Kidney epithelial cell (primary cell): ENCODE measurements at regions not wholly inside any gene's neighbourhood (a gene's known extent, or its start where the extent isn't known, plus 50 kb on each side); places are given as distances from the start of the nearest gene placed in this dataset.

Experiments
- DNase-seq: peaks from one replicate; pipeline ENCODE4 v3.0.0-alpha.2; 2010; ENCODE audit warnings: low read depth
- H3K27me3 ChIP-seq: 2 replicates; pipeline ENCODE4 v1.6.0; 2011; ENCODE audit warnings: low read length; ENCODE audit not compliant: control insufficient read depth, insufficient read depth
- H3K36me3 ChIP-seq: 2 replicates; pipeline ENCODE4 v1.5.1; 2011; ENCODE audit warnings: low read length; ENCODE audit not compliant: control insufficient read depth, insufficient read depth
- H3K4me3 ChIP-seq: 2 replicates; pipeline ENCODE4 v1.5.1; 2011; ENCODE audit warnings: low read depth, mild to moderate bottlenecking, control low read depth, low read length
- TF ChIP-seq, protein P1 (sequence below): IDR thresholded peaks from 2 replicates; pipeline ENCODE4 v1.5.1; 2011; ENCODE audit warnings: mild to moderate bottlenecking, moderate library complexity, low read length, control low read depth, inconsistent platforms; ENCODE audit not compliant: insufficient read depth, poor library complexity, severe bottlenecking

DNA sequence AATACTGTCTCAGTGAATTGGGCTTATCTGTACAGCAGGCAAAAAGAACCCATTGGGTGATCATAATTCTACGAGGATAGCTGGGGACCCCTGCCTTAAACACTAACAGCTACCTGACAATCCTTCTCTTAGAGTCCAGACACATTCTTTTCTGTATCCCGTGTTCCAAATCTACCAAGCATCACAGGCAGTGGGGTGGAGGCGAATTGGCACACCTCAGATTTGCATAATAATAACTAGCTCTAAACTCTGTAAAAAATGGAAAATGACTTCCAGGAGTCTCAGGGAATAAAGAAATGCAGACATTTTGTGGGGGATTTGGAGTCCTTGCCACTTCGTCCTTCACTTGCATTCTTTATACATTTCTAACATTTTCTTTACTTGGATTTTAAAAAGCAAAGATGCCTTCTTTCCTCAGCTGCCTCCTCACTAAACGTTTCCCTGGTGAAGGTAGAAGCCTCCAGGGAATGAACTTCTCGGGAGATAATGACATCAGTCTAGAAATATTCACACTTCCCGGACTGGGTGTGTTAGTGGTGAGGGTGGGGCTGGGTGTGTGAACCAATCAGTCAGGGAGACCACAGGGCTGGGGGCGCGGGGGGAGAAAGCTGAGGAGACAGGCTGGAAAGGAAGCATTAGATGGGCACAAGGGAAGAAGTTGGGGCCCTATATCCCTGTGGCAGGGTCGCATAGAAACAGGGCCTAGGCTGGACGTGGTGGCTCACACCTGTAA lies 59.1 kb upstream of the BOD1L2 start:
- Histone ChIP-seq H3K27me3 (no peaks in the 10 kb centered on the region), H3K4me3 (no peak overlapping the region), H3K36me3 (no peaks in the 10 kb centered on the region)
- peak; percentile 23 for DNase-seq
- TF ChIP-seq, protein P1, sequence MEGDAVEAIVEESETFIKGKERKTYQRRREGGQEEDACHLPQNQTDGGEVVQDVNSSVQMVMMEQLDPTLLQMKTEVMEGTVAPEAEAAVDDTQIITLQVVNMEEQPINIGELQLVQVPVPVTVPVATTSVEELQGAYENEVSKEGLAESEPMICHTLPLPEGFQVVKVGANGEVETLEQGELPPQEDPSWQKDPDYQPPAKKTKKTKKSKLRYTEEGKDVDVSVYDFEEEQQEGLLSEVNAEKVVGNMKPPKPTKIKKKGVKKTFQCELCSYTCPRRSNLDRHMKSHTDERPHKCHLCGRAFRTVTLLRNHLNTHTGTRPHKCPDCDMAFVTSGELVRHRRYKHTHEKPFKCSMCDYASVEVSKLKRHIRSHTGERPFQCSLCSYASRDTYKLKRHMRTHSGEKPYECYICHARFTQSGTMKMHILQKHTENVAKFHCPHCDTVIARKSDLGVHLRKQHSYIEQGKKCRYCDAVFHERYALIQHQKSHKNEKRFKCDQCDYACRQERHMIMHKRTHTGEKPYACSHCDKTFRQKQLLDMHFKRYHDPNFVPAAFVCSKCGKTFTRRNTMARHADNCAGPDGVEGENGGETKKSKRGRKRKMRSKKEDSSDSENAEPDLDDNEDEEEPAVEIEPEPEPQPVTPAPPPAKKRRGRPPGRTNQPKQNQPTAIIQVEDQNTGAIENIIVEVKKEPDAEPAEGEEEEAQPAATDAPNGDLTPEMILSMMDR = no peak

DNA sequence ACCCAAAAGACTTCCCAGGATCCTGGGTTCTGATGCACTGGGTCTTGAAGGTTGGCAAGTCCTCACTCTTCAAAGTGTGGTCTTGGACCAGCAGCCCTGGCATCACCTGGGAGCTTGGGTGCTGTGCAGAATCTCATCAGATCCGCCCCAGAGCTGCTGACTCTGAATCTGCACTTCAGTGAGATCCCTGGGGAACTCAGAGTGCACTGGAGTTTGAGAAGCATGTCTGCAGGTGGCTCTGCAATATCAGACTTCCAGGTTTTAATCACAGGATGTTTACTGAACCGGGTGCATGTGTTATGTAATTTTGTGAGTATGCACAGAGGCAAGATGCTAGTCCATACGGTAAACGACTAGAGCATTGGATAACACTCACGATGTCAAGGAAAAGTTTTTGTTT lies 58.0 kb upstream of the BOD1L2 start:
- no peak for DNase-seq
- no peaks in the 10 kb centered on the region for H3K27me3 ChIP-seq
- H3K36me3 ChIP-seq = no peaks in the 10 kb centered on the region
- no peak overlapping the region for H3K4me3 ChIP-seq
- TF ChIP-seq, protein P1 = no peak

DNA sequence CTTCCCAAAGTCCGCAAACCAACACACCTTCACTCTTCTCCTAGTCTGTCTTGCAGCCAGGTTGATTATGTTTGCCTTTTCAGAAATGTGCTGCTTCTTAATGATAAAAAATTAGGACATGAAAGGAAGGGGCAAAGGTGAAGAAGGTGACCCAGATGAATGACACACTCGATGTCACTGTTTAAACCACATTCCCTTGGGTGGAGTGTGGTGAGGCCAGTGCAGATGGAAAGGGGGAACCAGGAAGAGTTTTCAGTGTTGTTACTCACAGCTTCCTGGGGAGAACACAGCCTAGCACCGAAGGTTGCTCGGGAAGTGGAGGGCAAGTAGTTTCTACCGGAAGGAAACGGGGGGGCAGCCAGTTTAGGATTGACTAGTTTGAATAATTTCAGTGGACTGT lies 57.2 kb upstream of the BOD1L2 start:
- no peaks in the 10 kb centered on the region for H3K27me3 ChIP-seq
- TF ChIP-seq, protein P1 = no peak
- no peak for DNase-seq

DNA sequence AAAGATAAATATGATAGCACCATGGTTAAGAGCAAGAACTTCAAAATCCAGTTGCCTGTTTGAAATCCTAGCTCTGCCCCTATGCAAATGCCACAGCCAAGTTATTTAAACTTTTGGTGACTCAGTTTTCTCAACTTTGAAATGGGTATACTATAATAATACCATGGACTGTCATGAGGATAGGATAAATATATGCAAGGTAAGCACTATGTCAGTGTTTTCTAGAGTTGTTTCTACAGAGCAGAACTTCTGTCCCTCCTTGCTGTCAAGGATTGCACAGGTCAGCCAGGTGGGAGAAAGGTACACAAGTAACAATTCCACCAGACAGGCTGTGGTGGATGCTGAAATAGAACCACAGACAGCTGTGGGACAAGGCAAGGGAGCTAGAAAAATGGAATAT lies 55.7 kb upstream of the BOD1L2 start:
- DNase-seq = no peak
- H3K27me3 ChIP-seq = no peaks in the 10 kb centered on the region
- TF ChIP-seq, protein P1 = no peak

More for the DNA sequence above, 57.2 kb upstream of the BOD1L2 start:
- H3K36me3 ChIP-seq = no peaks in the 10 kb centered on the region
- no peak overlapping the region for H3K4me3 ChIP-seq

DNA sequence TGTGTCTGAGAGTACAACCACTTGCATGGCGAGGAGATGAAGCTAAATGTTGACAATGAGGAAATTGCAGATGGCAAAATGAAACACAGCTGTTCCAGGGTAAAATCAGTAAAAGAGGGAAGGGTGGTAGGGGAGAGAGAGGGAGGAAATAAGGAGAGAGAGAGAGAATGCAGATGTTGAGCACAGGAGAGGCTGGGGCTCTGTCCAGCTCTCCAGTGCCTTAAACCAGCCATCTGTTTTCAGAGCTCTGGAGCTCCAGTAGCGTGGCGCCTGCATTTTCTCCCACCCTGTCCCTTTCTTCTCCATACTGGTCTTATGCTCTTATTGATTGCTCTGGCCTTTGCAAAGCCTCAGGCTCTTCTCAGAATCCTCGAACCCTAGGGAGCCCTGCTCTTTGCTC lies 52.7 kb upstream of the BOD1L2 start:
- no peak for DNase-seq

More for the DNA sequence above, 55.7 kb upstream of the BOD1L2 start:
- Histone ChIP-seq H3K36me3 (no peaks in the 10 kb centered on the region), H3K4me3 (no peak overlapping the region)

More for the DNA sequence above, 52.7 kb upstream of the BOD1L2 start:
- Histone ChIP-seq H3K4me3 (no peak overlapping the region), H3K36me3 (no peaks in the 10 kb centered on the region), H3K27me3 (no peaks in the 10 kb centered on the region)
- TF ChIP-seq, protein P1 = no peak
